ENCODE measurements at regions not wholly inside any gene's neighbourhood (a gene's known extent, or its start where the extent isn't known, plus 50 kb on each side); places are given as distances from the start of the nearest gene placed in this dataset.

DNA sequence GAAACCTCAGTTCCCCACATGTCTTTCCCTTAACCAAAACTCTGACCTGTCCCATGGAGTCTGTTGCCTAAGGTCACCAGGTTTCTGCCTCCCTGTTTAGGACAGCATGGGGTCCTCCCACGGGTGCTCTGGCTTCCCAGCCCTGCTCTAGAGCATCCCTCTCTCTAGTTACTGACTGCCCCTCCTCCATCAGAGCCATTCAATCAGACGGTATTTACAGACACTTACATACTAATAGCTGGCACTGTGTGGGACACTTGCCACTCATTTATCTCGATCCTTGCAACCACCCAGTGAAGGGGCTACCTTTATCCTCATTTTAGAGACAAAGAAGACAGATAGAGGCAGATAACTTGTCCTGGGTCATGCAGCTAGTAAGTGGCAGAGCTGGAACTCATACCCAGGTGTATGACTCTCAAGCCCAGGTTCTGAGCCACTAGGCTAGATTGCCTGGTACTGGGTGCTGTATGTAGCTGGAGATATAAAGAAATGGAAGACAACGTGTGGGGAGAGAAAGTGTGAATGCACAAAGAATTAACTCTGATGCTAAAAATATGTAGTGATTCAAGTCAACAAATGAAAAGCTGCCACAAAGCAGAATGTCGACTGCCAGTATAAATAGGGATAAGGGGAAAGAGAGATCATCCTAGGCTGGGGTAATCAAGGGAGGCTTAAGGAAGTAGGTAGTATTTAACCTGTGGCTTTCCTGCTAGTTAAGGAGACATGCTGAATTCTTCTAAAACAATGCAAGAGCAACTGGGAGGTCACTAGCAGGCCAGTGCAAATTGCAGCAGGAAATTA lies 52.5 kb upstream of the PDE8B start:
- no peak for DNase-seq (ENCODE audit: low read depth, low spot score)

DNA sequence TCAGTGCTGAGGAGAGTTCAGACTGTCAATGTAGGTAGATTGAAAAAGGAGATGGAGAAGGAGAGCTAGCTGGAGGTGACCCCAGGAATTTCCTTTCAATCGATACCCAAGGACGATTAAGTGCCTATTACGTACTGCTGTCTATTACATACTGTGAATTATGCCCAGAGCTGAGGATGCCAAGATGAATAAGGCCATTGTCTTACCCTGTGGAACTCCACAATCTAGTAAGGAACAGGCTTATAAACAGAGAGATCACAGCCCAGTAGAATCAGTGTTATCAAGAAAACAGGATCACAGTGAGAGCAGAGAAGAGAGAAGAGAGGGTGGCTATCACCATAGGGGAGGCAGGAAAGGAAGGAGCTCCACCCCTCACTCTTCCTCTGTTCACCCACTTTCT lies 54.1 kb upstream of the PDE8B start:
- no peak for DNase-seq (ENCODE audit: low read depth, low spot score)

DNA sequence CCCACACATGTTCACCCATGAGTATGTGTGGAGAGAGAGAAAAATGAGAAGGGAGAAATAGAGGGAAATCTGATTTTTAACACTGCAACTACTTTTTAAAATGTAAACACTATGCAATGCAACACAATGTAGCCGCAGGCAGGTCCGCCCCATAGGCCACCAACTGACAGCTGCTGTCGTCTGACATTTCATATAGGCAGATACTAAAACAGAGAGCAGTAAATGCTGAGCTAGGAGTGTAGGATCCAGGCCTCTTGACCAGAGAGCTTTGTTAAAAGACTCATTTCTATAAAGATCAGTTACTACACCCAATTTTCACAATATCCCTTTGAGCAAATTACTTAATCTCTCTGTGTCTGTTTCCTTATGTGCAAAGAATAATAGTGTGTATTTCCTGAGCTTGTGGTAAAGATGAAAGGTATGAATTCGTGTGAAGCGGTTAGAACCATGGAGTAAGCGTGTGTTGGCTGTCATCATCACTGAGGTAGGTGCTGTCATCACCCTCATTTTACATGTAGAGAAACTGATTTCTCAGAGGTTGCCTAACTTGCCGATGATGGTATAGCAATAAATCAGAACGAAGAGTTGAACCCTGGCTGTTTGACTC lies 55.2 kb upstream of the PDE8B start:
- DNase-seq (ENCODE audit: low read depth, low spot score), result no peak

DNA sequence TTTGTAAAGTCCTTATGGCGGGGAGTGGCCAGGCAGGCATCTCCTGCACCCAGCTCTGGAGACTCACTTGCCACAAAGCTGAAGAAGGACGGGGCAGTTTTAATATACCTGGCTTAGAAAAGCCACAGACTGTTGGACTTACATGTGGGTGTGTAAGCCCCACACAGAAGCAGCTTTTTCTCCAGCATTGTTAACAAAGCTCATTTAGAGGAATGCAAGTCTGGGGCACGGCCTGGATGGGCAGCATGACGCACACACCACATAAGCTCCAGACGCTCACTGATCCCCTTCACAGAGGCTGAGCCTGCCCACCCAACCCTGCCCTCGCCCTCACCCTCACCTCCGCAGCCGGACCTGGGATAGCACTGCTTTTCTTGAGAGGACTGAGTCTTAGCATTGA lies 58.0 kb upstream of the PDE8B start:
- DNase-seq (ENCODE audit: low read depth, low spot score), result no peak

DNA sequence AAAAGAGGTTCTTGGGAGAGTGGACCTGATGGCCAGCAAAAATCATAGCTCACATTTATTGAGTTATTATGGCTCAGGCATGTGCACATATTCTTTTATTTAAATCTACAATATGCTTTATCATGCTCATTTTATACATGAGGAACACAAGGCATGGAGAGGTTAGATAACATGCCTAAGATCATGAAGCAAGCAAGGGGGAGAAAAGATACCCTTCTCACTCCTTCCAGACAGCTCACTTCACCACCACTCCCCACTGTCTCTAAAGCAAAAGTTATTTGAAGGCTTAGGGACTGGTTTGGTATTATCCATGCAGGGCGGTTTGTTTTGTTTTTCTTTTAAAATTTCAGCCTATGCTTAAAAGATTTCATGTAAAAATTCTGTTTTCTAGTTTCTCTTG lies 59.0 kb upstream of the PDE8B start:
- DNase-seq (ENCODE audit: low read depth, low spot score), result no peak

DNA sequence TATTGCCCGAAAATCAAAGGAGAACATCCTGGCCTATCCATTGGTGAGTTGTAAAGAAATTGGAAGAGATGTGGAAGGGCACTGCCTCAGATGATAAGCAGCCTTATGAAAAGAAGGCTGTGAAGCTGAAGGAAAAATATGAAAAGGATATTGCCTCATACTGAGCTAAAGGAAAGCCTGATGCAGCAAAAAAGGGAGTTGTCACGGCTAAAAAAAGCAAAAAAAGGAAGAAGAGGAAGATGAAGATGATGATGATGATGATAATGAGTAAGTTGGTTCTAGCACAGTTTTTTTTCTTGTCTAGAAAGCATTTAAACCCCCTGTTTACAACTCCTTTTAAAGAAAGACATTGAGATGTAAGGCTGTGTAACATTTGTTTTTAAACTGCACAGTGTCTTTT lies 59.8 kb upstream of the ZBED3 start:
- DNase-seq (ENCODE audit: low read depth, low spot score), result no peak

GRCh38 chr5:77145666-77146065 lies 58.6 kb upstream of the ZBED3 start:
- DNase-seq (ENCODE audit: low read depth, low spot score), result no peak

DNA sequence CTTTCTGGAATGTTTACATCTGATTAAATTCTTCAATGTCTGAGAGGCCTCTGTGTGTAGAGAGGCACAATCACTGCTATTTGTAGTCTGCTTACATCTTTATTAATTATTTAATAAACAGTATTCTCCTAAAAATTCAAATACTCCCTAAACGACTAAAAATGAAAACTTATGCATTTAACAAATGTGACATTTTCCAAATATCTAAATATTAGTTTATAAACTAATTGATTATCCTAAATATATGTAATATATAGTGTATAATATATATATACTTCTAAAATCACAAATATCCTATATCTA lies 57.7 kb upstream of the ZBED3 start:
- DNase-seq (ENCODE audit: low read depth, low spot score), result no peak

DNA sequence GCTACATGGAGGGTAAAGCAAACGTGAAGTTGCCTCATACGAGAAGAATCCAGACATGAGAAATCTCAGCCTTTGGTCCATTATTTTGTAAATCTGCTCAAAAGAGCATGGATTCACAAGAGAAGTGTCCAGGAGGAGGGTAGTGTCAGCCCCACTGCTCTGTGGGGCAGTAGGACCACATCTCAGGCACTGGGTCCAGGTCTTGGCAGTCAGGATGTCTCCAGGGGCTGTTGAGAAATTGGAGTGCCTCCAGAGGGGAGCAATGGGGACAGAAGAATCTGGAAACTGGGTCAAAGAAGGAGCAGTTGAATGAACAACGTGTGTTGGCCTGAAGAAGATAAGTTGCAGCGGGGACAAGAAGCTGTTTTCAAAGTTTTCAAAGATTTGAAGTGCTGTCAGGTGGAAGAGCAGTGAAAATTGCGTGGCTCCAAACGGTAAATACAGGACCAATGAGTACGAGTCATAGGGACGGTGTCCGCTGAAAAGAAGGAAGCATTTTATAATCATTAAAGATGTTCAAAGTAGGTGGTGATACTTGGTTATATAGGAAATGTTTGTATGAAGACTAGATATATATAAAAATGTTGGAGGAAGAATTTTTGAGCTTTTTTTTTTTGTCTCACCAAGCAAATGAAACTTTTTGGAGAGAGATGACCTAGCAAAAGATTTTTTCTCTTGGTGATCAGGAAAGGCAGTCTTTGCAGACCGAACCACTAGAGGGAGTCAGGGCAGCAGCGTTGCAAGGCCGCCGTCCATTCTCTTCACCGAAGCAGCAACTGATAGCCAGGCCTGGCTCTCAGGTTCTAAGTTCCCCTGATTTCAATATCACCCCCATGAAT lies 57.1 kb upstream of the ZBED3 start:
- no peak for DNase-seq (ENCODE audit: low read depth, low spot score)

GRCh38 chr5:77140350-77140749 lies 53.3 kb upstream of the ZBED3 start:
- no peak for DNase-seq (ENCODE audit: low read depth, low spot score)

DNA sequence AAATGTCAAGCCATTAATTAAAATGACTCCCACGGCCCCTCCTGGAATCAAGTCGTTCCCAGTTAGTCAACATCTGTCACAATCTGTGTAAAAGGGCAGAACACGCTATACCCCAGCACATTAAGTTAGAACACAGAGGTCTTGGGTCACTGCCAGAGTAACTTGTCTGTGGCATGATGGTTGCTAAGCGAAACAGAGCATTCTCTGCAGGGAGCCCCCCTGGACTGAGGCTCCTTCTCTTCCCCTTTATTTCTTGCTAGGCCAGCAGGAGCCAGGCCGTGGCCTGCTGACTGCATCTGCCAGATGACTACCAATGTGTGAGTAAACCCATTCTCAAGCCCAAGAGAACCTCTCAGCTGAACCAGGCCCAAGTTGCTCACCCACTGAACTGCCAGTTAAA lies 51.9 kb upstream of the ZBED3 start:
- peak; percentile 92 for DNase-seq (ENCODE audit: low read depth, low spot score)
